Astrocyte (in vitro differentiated cells and primary cell): ENCODE measurements at regions not wholly inside any gene's neighbourhood (a gene's known extent, or its start where the extent isn't known, plus 50 kb on each side); places are given as distances from the start of the nearest gene placed in this dataset.

Source experiments
- DNase-seq: peaks from one replicate; pipeline ENCODE4 v3.0.0-alpha.2; 2010; ENCODE audit warnings: low read depth
- FAIRE-seq: peaks from 2 replicates; lab custom pipeline; 2011; peaks lifted over from hg19 to GRCh38; lab: Jason Lieb, UNC
- H2AFZ ChIP-seq: 2 replicates; pipeline ENCODE4 v1.6.0; 2012; ENCODE audit warnings: low read depth, low read length, inconsistent platforms
- H3K27ac ChIP-seq: 2 replicates; pipeline ENCODE4 v1.5.1; 2011; ENCODE audit warnings: low read depth, low read length, inconsistent platforms
- H3K27me3 ChIP-seq: 2 replicates; pipeline ENCODE4 v1.6.0; 2011; ENCODE audit warnings: low read length, inconsistent platforms; ENCODE audit not compliant: insufficient read depth
- H3K36me3 ChIP-seq: 2 replicates; pipeline ENCODE4 v1.5.1; 2011; ENCODE audit warnings: low read length, inconsistent platforms; ENCODE audit not compliant: insufficient read depth
- H3K4me1 ChIP-seq: 2 replicates; pipeline ENCODE4 v1.5.1; 2011; ENCODE audit warnings: low read length, inconsistent platforms; ENCODE audit not compliant: insufficient read depth
- H3K4me2 ChIP-seq: 2 replicates; pipeline ENCODE4 v1.6.0; 2012; ENCODE audit warnings: low read length, inconsistent platforms
- H3K4me3 ChIP-seq: 2 replicates; pipeline ENCODE4 v1.5.1; 2011; ENCODE audit warnings: low read depth, mild to moderate bottlenecking, low read length, inconsistent platforms; ENCODE audit not compliant: insufficient read depth
- H3K79me2 ChIP-seq: 2 replicates; pipeline ENCODE4 v1.6.0; 2012; ENCODE audit warnings: mild to moderate bottlenecking, low read length, inconsistent platforms; ENCODE audit not compliant: insufficient read depth
- H3K9ac ChIP-seq: 2 replicates; pipeline ENCODE4 v1.6.0; 2012; ENCODE audit warnings: mild to moderate bottlenecking, low read length, inconsistent platforms
- H3K9me3 ChIP-seq: 2 replicates; pipeline ENCODE4 v1.5.1; 2012; ENCODE audit warnings: low read depth, mild to moderate bottlenecking, low read length, inconsistent platforms; ENCODE audit not compliant: insufficient read depth
- H4K20me1 ChIP-seq: 2 replicates; pipeline ENCODE4 v1.6.0; 2012; ENCODE audit warnings: low read length, inconsistent platforms; ENCODE audit not compliant: insufficient read depth
- H3K27ac Mint-ChIP-seq: one replicate; pipeline ENCODE4 v1.8.0; 2021; ENCODE audit warnings: mild to moderate bottlenecking, mixed read lengths; ENCODE audit not compliant: unreplicated experiment
- H3K27me3 Mint-ChIP-seq: one replicate; pipeline ENCODE4 v1.8.0; 2021; ENCODE audit warnings: low read depth, mixed read lengths; ENCODE audit not compliant: unreplicated experiment
- H3K36me3 Mint-ChIP-seq: one replicate; pipeline ENCODE4 v1.8.0; 2021; ENCODE audit warnings: low read depth, mixed read lengths; ENCODE audit not compliant: unreplicated experiment
- H3K4me1 Mint-ChIP-seq: one replicate; pipeline ENCODE4 v1.8.0; 2021; ENCODE audit warnings: low read depth, mixed read lengths; ENCODE audit not compliant: unreplicated experiment
- H3K4me3 Mint-ChIP-seq: one replicate; pipeline ENCODE4 v1.8.0; 2021; ENCODE audit warnings: mild to moderate bottlenecking, moderate library complexity, mixed read lengths; ENCODE audit not compliant: unreplicated experiment
- H3K9me3 Mint-ChIP-seq: one replicate; pipeline ENCODE4 v1.8.0; 2021; ENCODE audit warnings: mild to moderate bottlenecking, mixed read lengths; ENCODE audit not compliant: unreplicated experiment
- EZH2 ChIP-seq: IDR thresholded peaks from 2 replicates; pipeline ENCODE4 v1.6.1; 2012; ENCODE audit warnings: mild to moderate bottlenecking, low read length, inconsistent platforms; ENCODE audit not compliant: insufficient read depth
- TF ChIP-seq, protein P1 (sequence below): IDR thresholded peaks from 2 replicates; pipeline ENCODE4 v1.5.1; 2011; ENCODE audit warnings: low read depth, mild to moderate bottlenecking, inconsistent platforms, low read length, moderate library complexity; ENCODE audit not compliant: insufficient read depth

DNA sequence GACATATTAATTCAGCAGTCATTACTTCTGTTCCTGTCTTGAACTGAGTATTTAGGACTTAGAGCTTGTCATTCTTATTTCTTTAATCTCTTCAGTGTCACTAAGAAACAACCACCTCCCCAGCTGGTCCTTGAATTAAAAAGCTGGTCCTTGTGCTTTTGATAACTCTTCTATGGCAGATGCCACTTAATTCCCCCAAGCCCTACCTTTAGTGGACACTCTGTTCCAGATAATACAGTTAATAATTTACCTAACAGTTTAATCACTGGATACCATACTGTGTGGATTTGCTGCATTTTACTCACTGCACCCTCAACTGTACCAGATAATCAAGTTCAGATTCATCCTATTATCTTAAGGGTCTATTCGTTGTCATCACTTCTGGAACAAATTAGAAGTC lies 73.1 kb downstream of the SKA1 start:
- Mint-ChIP-seq H3K36me3 (no peaks in the 10 kb centered on the region), H3K27ac (no peak overlapping the region), H3K4me1 (no peaks in the 10 kb centered on the region), H3K9me3 (peaks cover 19% of the 10 kb centered on the region), H3K27me3 (peaks cover 24% of the 10 kb centered on the region), H3K4me3 (no peak overlapping the region)
- no peaks in the 10 kb centered on the region for H4K20me1 ChIP-seq
- H2AFZ ChIP-seq: no peak overlapping the region
- DNase-seq (no peak), FAIRE-seq (no peak)
- H3K27me3 ChIP-seq: no peaks in the 10 kb centered on the region
- H3K4me3 ChIP-seq: no peak overlapping the region
- H3K79me2 ChIP-seq: no peaks in the 10 kb centered on the region
- no peak for TF ChIP-seq EZH2
- TF ChIP-seq, protein P1, sequence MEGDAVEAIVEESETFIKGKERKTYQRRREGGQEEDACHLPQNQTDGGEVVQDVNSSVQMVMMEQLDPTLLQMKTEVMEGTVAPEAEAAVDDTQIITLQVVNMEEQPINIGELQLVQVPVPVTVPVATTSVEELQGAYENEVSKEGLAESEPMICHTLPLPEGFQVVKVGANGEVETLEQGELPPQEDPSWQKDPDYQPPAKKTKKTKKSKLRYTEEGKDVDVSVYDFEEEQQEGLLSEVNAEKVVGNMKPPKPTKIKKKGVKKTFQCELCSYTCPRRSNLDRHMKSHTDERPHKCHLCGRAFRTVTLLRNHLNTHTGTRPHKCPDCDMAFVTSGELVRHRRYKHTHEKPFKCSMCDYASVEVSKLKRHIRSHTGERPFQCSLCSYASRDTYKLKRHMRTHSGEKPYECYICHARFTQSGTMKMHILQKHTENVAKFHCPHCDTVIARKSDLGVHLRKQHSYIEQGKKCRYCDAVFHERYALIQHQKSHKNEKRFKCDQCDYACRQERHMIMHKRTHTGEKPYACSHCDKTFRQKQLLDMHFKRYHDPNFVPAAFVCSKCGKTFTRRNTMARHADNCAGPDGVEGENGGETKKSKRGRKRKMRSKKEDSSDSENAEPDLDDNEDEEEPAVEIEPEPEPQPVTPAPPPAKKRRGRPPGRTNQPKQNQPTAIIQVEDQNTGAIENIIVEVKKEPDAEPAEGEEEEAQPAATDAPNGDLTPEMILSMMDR: no peak
- H3K36me3 ChIP-seq: no peaks in the 10 kb centered on the region
- no peak overlapping the region for H3K27ac ChIP-seq
- peaks cover 12% of the 10 kb centered on the region for H3K9me3 ChIP-seq
- no peak overlapping the region for H3K9ac ChIP-seq
- no peaks in the 10 kb centered on the region for H3K4me1 ChIP-seq
- H3K4me2 ChIP-seq: no peak overlapping the region

GRCh38 chr18:50451100-50451842 lies 76.4 kb downstream of the SKA1 start:
- H3K4me2 ChIP-seq: no peak overlapping the region
- no peaks in the 10 kb centered on the region for H3K27me3 ChIP-seq
- peaks cover 6% of the 10 kb centered on the region for H3K9me3 Mint-ChIP-seq
- DNase-seq: no peak
- H3K9me3 ChIP-seq: no peaks in the 10 kb centered on the region
- H3K36me3 ChIP-seq: no peaks in the 10 kb centered on the region
- TF ChIP-seq, protein P1: no peak
- TF ChIP-seq EZH2: no peak
- H3K27ac Mint-ChIP-seq: no peak overlapping the region
- no peaks in the 10 kb centered on the region for H3K36me3 Mint-ChIP-seq
- no peak overlapping the region for H3K4me3 ChIP-seq
- no peak overlapping the region for H3K4me3 Mint-ChIP-seq
- H3K27ac ChIP-seq: no peak overlapping the region
- no peak overlapping the region for H3K9ac ChIP-seq
- FAIRE-seq: no peak
- peaks cover 4% of the 10 kb centered on the region for H3K4me1 Mint-ChIP-seq
- H3K27me3 Mint-ChIP-seq: peaks cover 18% of the 10 kb centered on the region
- H4K20me1 ChIP-seq: no peaks in the 10 kb centered on the region
- H2AFZ ChIP-seq: no peak overlapping the region
- H3K79me2 ChIP-seq: no peaks in the 10 kb centered on the region
- no peaks in the 10 kb centered on the region for H3K4me1 ChIP-seq

GRCh38 chr18:50453014-50453680 lies 78.3 kb downstream of the SKA1 start:
- Mint-ChIP-seq H3K9me3 (peaks cover 3% of the 10 kb centered on the region), H3K4me3 (no peak overlapping the region), H3K27me3 (peaks cover 7% of the 10 kb centered on the region), H3K4me1 (peaks cover 4% of the 10 kb centered on the region), H3K36me3 (no peaks in the 10 kb centered on the region), H3K27ac (no peak overlapping the region)
- Histone ChIP-seq H3K79me2 (no peaks in the 10 kb centered on the region), H2AFZ (no peak overlapping the region), H3K9me3 (no peaks in the 10 kb centered on the region), H3K9ac (no peak overlapping the region), H3K36me3 (no peaks in the 10 kb centered on the region), H3K27ac (no peak overlapping the region), H3K27me3 (no peaks in the 10 kb centered on the region), H3K4me2 (no peak overlapping the region), H4K20me1 (no peaks in the 10 kb centered on the region), H3K4me3 (no peak overlapping the region), H3K4me1 (no peaks in the 10 kb centered on the region)
- no peak for DNase-seq
- no peak for FAIRE-seq
- TF ChIP-seq EZH2: no peak
- TF ChIP-seq, protein P1: no peak
